B cell (primary cell): ENCODE measurements at regions not wholly inside any gene's neighbourhood (a gene's known extent, or its start where the extent isn't known, plus 50 kb on each side); places are given as distances from the start of the nearest gene placed in this dataset.

Source experiments
- ATAC-seq: fragments of 200-7000 bp; cut with Tn5 transposase; one replicate; pipeline ENCODE4 v1.10.0; 2021; ENCODE audit warnings: low read depth, mild to moderate bottlenecking, moderate number of reproducible peaks, moderate library complexity
- CTCF ChIA-PET: fragments of 350-600 bp; sonication (Branson Sonifier 250); formaldehyde crosslinking; loops from one replicate; lab custom pipeline; 2021; ENCODE audit warnings: antibody characterized with exemption, inconsistent platforms; lab: Charles Lee
- POLR2A ChIA-PET: fragments of 350-600 bp; sonication (Branson Sonifier 250); formaldehyde crosslinking; loops from one replicate; lab custom pipeline; 2021; ENCODE audit warnings: antibody characterized with exemption; lab: Charles Lee
- DNase-seq: peaks from one replicate; pipeline ENCODE4 v3.0.0; 2013
- H2AFZ ChIP-seq: 2 replicates; pipeline ENCODE4 v1.6.1; 2012; ENCODE audit warnings: mild to moderate bottlenecking, low read depth, low read length; ENCODE audit not compliant: insufficient read depth, poor library complexity, severe bottlenecking
- H3K27ac ChIP-seq, 2 donors: 1 replicate in 1 of 2; 2 replicates in 1 of 2; pipeline ENCODE4 v1.5.1; 2012 to 2013; ENCODE audit warnings: low read length in 2 of 2, mild to moderate bottlenecking in 2 of 2, moderate library complexity in 1 of 2
- H3K27me3 ChIP-seq, 4 experiments: fragments of 200-600 bp in 1 of 4; sonication (generic) in 1 of 4; replicated peaks in 1 of 4; 1 replicate in 2 of 4; 2 replicates in 2 of 4; pipeline versions ENCODE4 v1.6.1 to v1.7.0; 2013 to 2016; ENCODE audit warnings: low read length in 3 of 4, mild to moderate bottlenecking in 2 of 4, mixed read lengths in 1 of 4, moderate library complexity in 1 of 4; ENCODE audit not compliant: insufficient read depth in 4 of 4, control insufficient read depth in 3 of 4; ENCODE audit errors: control extremely low read depth in 1 of 4
- H3K36me3 ChIP-seq, 2 experiments: replicated peaks in 1 of 2; 1 replicate in 1 of 2; 2 replicates in 1 of 2; pipeline versions ENCODE4 v1.6.1 to v1.7.1; 2013; ENCODE audit warnings: low read length in 1 of 2; ENCODE audit not compliant: insufficient read depth in 2 of 2, control insufficient read depth in 1 of 2; ENCODE audit errors: control extremely low read depth in 1 of 2, extremely low read depth in 1 of 2
- H3K4me1 ChIP-seq, 2 donors: fragments of 200-600 bp in 1 of 2; sonication (generic) in 1 of 2; 1 replicate in 1 of 2; 2 replicates in 1 of 2; pipeline versions ENCODE4 v1.5.1 to v1.6.1; 2013 to 2017; ENCODE audit warnings: low read length in 2 of 2; ENCODE audit not compliant: control insufficient read depth in 2 of 2, insufficient read depth in 2 of 2
- H3K4me2 ChIP-seq: replicated peaks from 2 replicates; pipeline ENCODE3; 2012; ENCODE audit warnings: mild to moderate bottlenecking, low read depth, low read length; ENCODE audit not compliant: poor library complexity, severe bottlenecking
- H3K4me3 ChIP-seq, 5 experiments: fragments of 200-600 bp in 1 of 5; sonication (generic) in 1 of 5; 1 replicate in 3 of 5; 2 replicates in 2 of 5; pipeline versions ENCODE4 v1.5.1 to v1.7.0; 2011 to 2016; ENCODE audit warnings: low read length in 4 of 5, mild to moderate bottlenecking in 4 of 5, low read depth in 2 of 5, control low read depth in 1 of 5, moderate library complexity in 1 of 5; ENCODE audit not compliant: insufficient read depth in 1 of 5; ENCODE audit errors: control extremely low read depth in 1 of 5, extremely low read depth in 1 of 5
- H3K79me2 ChIP-seq: fragments of 200-600 bp; sonication (generic); one replicate; pipeline ENCODE4 v1.6.0; 2016; ENCODE audit warnings: low read length; ENCODE audit not compliant: control insufficient read depth, insufficient read depth
- H3K9ac ChIP-seq: fragments of 200-600 bp; sonication (generic); 2 replicates; pipeline ENCODE4 v1.6.1; 2017; ENCODE audit warnings: mild to moderate bottlenecking, low read length, moderate library complexity
- H3K9me3 ChIP-seq, 3 donors: one replicate each; pipeline versions ENCODE4 v1.6.1 to v1.7.1; 2013; ENCODE audit warnings: low read length in 2 of 3; ENCODE audit not compliant: control insufficient read depth in 2 of 3, insufficient read depth in 1 of 3; ENCODE audit errors: control extremely low read depth in 1 of 3
- H4K20me1 ChIP-seq: 2 replicates; pipeline ENCODE4 v1.6.0; 2012; ENCODE audit warnings: mild to moderate bottlenecking, low read length; ENCODE audit not compliant: insufficient read depth, control insufficient read depth, poor library complexity, severe bottlenecking
- H3K27ac Mint-ChIP-seq: one replicate; pipeline ENCODE4 v1.8.0; 2021; ENCODE audit warnings: mixed read lengths
- H3K27me3 Mint-ChIP-seq: one replicate; pipeline ENCODE4 v1.8.0; 2021; ENCODE audit warnings: mixed read lengths
- H3K4me1 Mint-ChIP-seq: one replicate; pipeline ENCODE4 v1.8.0; 2021; ENCODE audit warnings: mixed read lengths
- H3K4me3 Mint-ChIP-seq: one replicate; pipeline ENCODE4 v1.8.0; 2021; ENCODE audit warnings: mixed read lengths
- H3K9me3 Mint-ChIP-seq: one replicate; pipeline ENCODE4 v1.8.0; 2022; ENCODE audit warnings: mixed read lengths; ENCODE audit not compliant: insufficient read depth
- CTCF ChIP-seq: fragments of 200-600 bp; IDR thresholded peaks from one replicate; pipeline ENCODE4 v1.8.0; 2022; ENCODE audit warnings: antibody characterized with exemption, mild to moderate bottlenecking
- EZH2 ChIP-seq: IDR thresholded peaks from 2 replicates; pipeline ENCODE4 v1.6.1; 2012; ENCODE audit warnings: borderline replicate concordance, low read depth, mild to moderate bottlenecking, moderate library complexity, low read length; ENCODE audit not compliant: insufficient read depth, poor library complexity, severe bottlenecking
- WGBS: methylation state at CpG from one replicate; pipeline ENCODE4 v1.1.5; 2013; ENCODE audit warnings: missing lambda C conversion rate; ENCODE audit not compliant: insufficient coverage; 5-methylcytosine and 5-hydroxymethylcytosine counted together
- intact Hi-C: fragments of 100-400 bp; cut with micrococcal nuclease; formaldehyde crosslinking; loops from one replicate; pipeline ENCODE4 v1.10.0; 2022

- peaks cover 4% of the 10 kb centered on the region for H3K27me3 Mint-ChIP-seq
- H3K27ac Mint-ChIP-seq, result no peak overlapping the region
- Histone ChIP-seq H3K27ac (no peak overlapping the region), H3K9ac (no peak overlapping the region), H3K27me3 (no peaks in the 10 kb centered on the region), H4K20me1 (no peaks in the 10 kb centered on the region), H3K4me3 (no peak overlapping the region), H3K79me2 (no peaks in the 10 kb centered on the region), H3K9me3 (no peaks in the 10 kb centered on the region), H2AFZ (no peak overlapping the region), H3K36me3 (no peaks in the 10 kb centered on the region), H3K4me1 (no peaks in the 10 kb centered on the region), H3K4me2 (no peak overlapping the region)
- WGBS, result 100% methylated on average over 1 of the region's 3 CpGs
- no peak overlapping the region for H3K4me3 Mint-ChIP-seq
- intact Hi-C loops, result no loop called here
- POLR2A ChIA-PET, result no interaction called here
- H3K9me3 Mint-ChIP-seq, result no peaks in the 10 kb centered on the region
- TF ChIP-seq EZH2, result no peak
- TF ChIP-seq CTCF, result no peak
- no peaks in the 10 kb centered on the region for H3K4me1 Mint-ChIP-seq
- CTCF ChIA-PET, result no interaction called here
- ATAC-seq, result no peak
- no peak for DNase-seq
Measured at GRCh38 chr15:38824719-38825118, 260.1 kb upstream of the RASGRP1 start.

GRCh38 chr15:38826880-38827279 lies 262.3 kb upstream of the RASGRP1 start:
- Histone ChIP-seq H3K79me2 (no peaks in the 10 kb centered on the region), H3K27me3 (no peaks in the 10 kb centered on the region), H2AFZ (no peak overlapping the region), H3K4me3 (no peak overlapping the region), H3K4me2 (no peak overlapping the region), H3K9ac (no peak overlapping the region), H3K4me1 (no peaks in the 10 kb centered on the region), H4K20me1 (no peaks in the 10 kb centered on the region), H3K9me3 (no peaks in the 10 kb centered on the region), H3K27ac (no peak overlapping the region), H3K36me3 (no peaks in the 10 kb centered on the region)
- H3K27ac Mint-ChIP-seq, result no peak overlapping the region
- H3K4me1 Mint-ChIP-seq, result no peaks in the 10 kb centered on the region
- TF ChIP-seq EZH2 (no peak), CTCF (no peak)
- DNase-seq (no peak), ATAC-seq (no peak)
- POLR2A ChIA-PET, result no interaction called here
- intact Hi-C loops, result no loop called here
- whole genome bisulfite sequencing, result 100% methylated on average over 1 of the region's 2 CpGs
- H3K27me3 Mint-ChIP-seq, result no peaks in the 10 kb centered on the region
- CTCF ChIA-PET, result interaction anchor here (1.5 kb wide), 1 partner anchor 120 kb away, joined by 4 read pairs; no protein-coding TSS in a partner anchor
- H3K4me3 Mint-ChIP-seq, result no peak overlapping the region
- H3K9me3 Mint-ChIP-seq, result peaks cover 3% of the 10 kb centered on the region
